ENCODE measurements at regions not wholly inside any gene's neighbourhood (a gene's known extent, or its start where the extent isn't known, plus 50 kb on each side); places are given as distances from the start of the nearest gene placed in this dataset.
A peak's percentile ranks its signal among the peaks of the same experiment; 100 is the strongest.
"Not testable (repeated sequence)": the region's sequence is repeated elsewhere in the genome, so short reads cannot be mapped to it uniquely, and the experiment has no call there.

GRCh38 chr5:106814961-106815360 lies 855.8 kb downstream of the EFNA5 start:
- no peak for DNase-seq (ENCODE audit: low spot score)

- DNase-seq (ENCODE audit: low spot score): no peak
Measured at GRCh38 chr5:106801554-106801953, 869.2 kb downstream of the EFNA5 start.

GRCh38 chr5:106797996-106798395 lies 872.7 kb downstream of the EFNA5 start:
- DNase-seq (ENCODE audit: low spot score): no peak

GRCh38 chr5:106796081-106796480 lies 874.7 kb downstream of the EFNA5 start:
- no peak for DNase-seq (ENCODE audit: low spot score)

GRCh38 chr5:106784846-106785245 lies 885.9 kb downstream of the EFNA5 start:
- no peak for DNase-seq (ENCODE audit: low spot score)

- no peak for DNase-seq (ENCODE audit: low spot score)
Measured at GRCh38 chr5:106780355-106780754, 890.4 kb downstream of the EFNA5 start.

- not testable (repeated sequence) for DNase-seq (ENCODE audit: low spot score)
Measured at GRCh38 chr5:106776515-106776914, 894.2 kb downstream of the EFNA5 start.

- DNase-seq (ENCODE audit: low spot score): no peak
Measured at GRCh38 chr5:106768392-106768791, 902.3 kb downstream of the EFNA5 start.

- no peak for DNase-seq (ENCODE audit: low spot score)
Measured at GRCh38 chr5:106766916-106767315, 903.8 kb downstream of the EFNA5 start.

- DNase-seq (ENCODE audit: low spot score): peak; percentile 76
Measured at GRCh38 chr5:106759581-106759980, 911.2 kb downstream of the EFNA5 start.

- no peak for DNase-seq (ENCODE audit: low spot score)
Measured at GRCh38 chr5:106759152-106759551, 911.6 kb downstream of the EFNA5 start.

- DNase-seq (ENCODE audit: low spot score): no peak
Measured at GRCh38 chr5:106757672-106758071, 913.1 kb downstream of the EFNA5 start.

GRCh38 chr5:106755789-106756188 lies 914.9 kb downstream of the EFNA5 start:
- no peak for DNase-seq (ENCODE audit: low spot score)

GRCh38 chr5:106755066-106755465 lies 915.7 kb downstream of the EFNA5 start:
- no peak for DNase-seq (ENCODE audit: low spot score)

- DNase-seq (ENCODE audit: low spot score): no peak
Measured at GRCh38 chr5:106749826-106750225, 920.9 kb downstream of the EFNA5 start.

- no peak for DNase-seq (ENCODE audit: low spot score)
Measured at GRCh38 chr5:106739127-106739526, 931.6 kb downstream of the EFNA5 start.

GRCh38 chr5:106737111-106737510 lies 933.6 kb downstream of the EFNA5 start:
- DNase-seq (ENCODE audit: low spot score): no peak

GRCh38 chr5:106732624-106733023 lies 938.1 kb downstream of the EFNA5 start:
- DNase-seq (ENCODE audit: low spot score): no peak

- DNase-seq (ENCODE audit: low spot score): peak; percentile 1
Measured at GRCh38 chr5:106730912-106731311, 939.8 kb downstream of the EFNA5 start.

- DNase-seq (ENCODE audit: low spot score): no peak
Measured at GRCh38 chr5:106730506-106730905, 940.2 kb downstream of the EFNA5 start.

GRCh38 chr5:106728208-106728607 lies 942.5 kb downstream of the EFNA5 start:
- no peak for DNase-seq (ENCODE audit: low spot score)

GRCh38 chr5:106727071-106727470 lies 943.7 kb downstream of the EFNA5 start:
- DNase-seq (ENCODE audit: low spot score): no peak

- DNase-seq (ENCODE audit: low spot score): no peak
Measured at GRCh38 chr5:106720367-106720766, 950.4 kb downstream of the EFNA5 start.

- DNase-seq (ENCODE audit: low spot score): no peak
Measured at GRCh38 chr5:106699796-106700195, 970.9 kb downstream of the EFNA5 start.

- no peak for DNase-seq (ENCODE audit: low spot score)
Measured at GRCh38 chr5:106699198-106699597, 971.5 kb downstream of the EFNA5 start.
